GM12892 (cell line): ENCODE measurements at regions not wholly inside any gene's neighbourhood (a gene's known extent, or its start where the extent isn't known, plus 50 kb on each side); places are given as distances from the start of the nearest gene placed in this dataset.

Source experiments
- POLR2A ChIP-seq: IDR thresholded peaks from 2 replicates; pipeline ENCODE4 v1.6.1; 2011; ENCODE audit warnings: low read depth, low read length, control low read depth
- POLR2AphosphoS5 ChIP-seq: IDR thresholded peaks from 2 replicates; pipeline ENCODE4 v1.6.1; 2011; ENCODE audit warnings: low read depth, low read length, control low read depth
- TAF1 ChIP-seq: IDR thresholded peaks from 2 replicates; pipeline ENCODE4 v1.6.1; 2011; ENCODE audit warnings: low read depth, mild to moderate bottlenecking, control low read depth, low read length, borderline replicate concordance

DNA sequence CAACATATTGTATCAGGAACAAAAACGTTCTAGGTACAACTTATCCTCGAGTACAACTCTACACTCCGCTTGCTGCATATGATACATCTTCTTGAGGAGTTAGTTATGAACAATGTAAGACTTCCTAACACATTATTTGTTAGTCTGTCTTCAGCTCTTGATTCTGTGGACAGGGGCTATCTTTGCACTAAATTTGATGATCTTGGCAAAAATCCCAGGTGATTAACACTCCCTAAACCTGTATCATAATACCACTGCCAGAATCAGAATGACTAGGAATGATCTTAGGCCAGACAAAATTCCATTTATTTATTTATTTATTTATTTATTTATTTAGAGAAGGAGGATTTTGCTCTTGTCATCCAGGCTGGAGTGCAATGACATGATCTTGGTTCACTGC lies 108.7 kb upstream of the AUTS2 start:
- no peak for TF ChIP-seq POLR2AphosphoS5
- no peak for TF ChIP-seq POLR2A
- no peak for TF ChIP-seq TAF1
